ENCODE measurements at regions not wholly inside any gene's neighbourhood (a gene's known extent, or its start where the extent isn't known, plus 50 kb on each side); places are given as distances from the start of the nearest gene placed in this dataset.

DNA sequence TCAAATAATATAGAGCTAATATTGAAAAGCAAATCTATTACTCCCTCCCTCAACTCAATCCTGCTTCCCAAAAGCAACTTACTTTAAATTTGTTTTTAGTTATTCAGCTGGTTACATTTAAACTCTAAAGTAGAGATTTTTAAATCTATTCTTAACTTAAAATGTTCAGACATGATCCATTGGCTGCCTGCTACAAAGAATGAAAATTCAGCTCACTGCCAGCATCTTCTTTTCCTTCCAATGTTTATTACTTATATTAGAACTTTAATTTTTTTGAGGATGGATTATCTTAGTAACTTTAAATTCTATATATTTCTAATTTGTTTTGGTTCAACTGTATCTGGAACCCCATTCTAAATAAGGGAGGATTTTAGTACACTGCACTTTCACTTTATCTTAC is 163.2 kb downstream of the TMEM167A start:
- no peak overlapping the region for H3K27ac ChIP-seq (ENCODE audit: low read depth, low read length)
- H3K36me3 ChIP-seq (ENCODE audit: control insufficient read depth in 1 of 2, insufficient read depth in 2 of 2, low read length in 2 of 2), result peaks cover 0 to 50% of the 10 kb centered on the region in 2 experiments; a peak in 2 of 4 replicates
- no peaks in the 10 kb centered on the region for H3K9me2 ChIP-seq (ENCODE audit: insufficient read depth)
- no peak overlapping the region for H3K4me3 ChIP-seq (replicated peaks in 1 of 2; ENCODE audit: low read depth in 1 of 2, low read length in 2 of 2)
- BruUV-seq (replicated peaks), result no TSS peak
- no peak overlapping the region for H2AFZ ChIP-seq (ENCODE audit: low read depth, low read length, poor library complexity, severe bottlenecking)
- H4K20me1 ChIP-seq (ENCODE audit: insufficient read depth), result no peaks in the 10 kb centered on the region
- intact Hi-C loops (cut with micrococcal nuclease), result loop anchor here (10.0 kb wide), 2 partner anchors 269 to 559 kb away; no protein-coding TSS in a partner anchor
- H3K9ac ChIP-seq (ENCODE audit: low read length), result no peak overlapping the region
- DNase-seq (ENCODE audit: low read depth, low spot score) (no peak), ATAC-seq (no peak)
- ChIA-PET CTCF (no interaction called here), RAD21 (ENCODE audit: low non-redundant PET in 1 of 2, low total read pairs in 2 of 2, uncharacterized antibody in 2 of 2, unreplicated experiment in 2 of 2) (no interaction called here), POLR2A (no interaction called here)
- H3K4me2 ChIP-seq (ENCODE audit: low read length), result no peak overlapping the region
- H3K4me1 ChIP-seq (ENCODE audit: control insufficient read depth in 1 of 2, insufficient read depth in 2 of 2, low read length in 2 of 2), result peaks cover 5 to 10% of the 10 kb centered on the region in 2 experiments; a peak in 3 of 4 replicates
- H3K9me3 ChIP-seq (ENCODE audit: control insufficient read depth in 1 of 2, insufficient read depth in 1 of 2, low read depth in 1 of 2, low read length in 2 of 2), result peaks cover 0 to 23% of the 10 kb centered on the region in 2 experiments; a peak in 1 of 4 replicates
- H3K79me2 ChIP-seq (ENCODE audit: insufficient read depth, low read length), result peaks cover 10% of the 10 kb centered on the region; the same call in 1 of the 2 replicates
- no peaks in the 10 kb centered on the region for H3K27me3 ChIP-seq (ENCODE audit: insufficient read depth, low read length)
- TF ChIP-seq TCF7L2 (IDR thresholded peaks at IDR 0.05; ENCODE audit: borderline replicate concordance, extremely low read depth, insufficient read depth, insufficient read length) (no peak), ELF1 (IDR thresholded peaks at IDR 0.05; ENCODE audit: borderline replicate concordance, low read depth) (no peak), ZNF274 (IDR thresholded peaks at IDR 0.05; ENCODE audit: low read depth, low read length) (no peak), YY1 (IDR thresholded peaks at IDR 0.05; ENCODE audit: extremely low read depth, insufficient replicate concordance, low read depth, low read length) (no peak), JUND (IDR thresholded peaks at IDR 0.05) (no peak), EZH2phosphoT487 (IDR thresholded peaks at IDR 0.05; ENCODE audit: borderline replicate concordance) (no peak), FOSL1 (IDR thresholded peaks at IDR 0.05; ENCODE audit: low read depth) (no peak), RAD21 (IDR thresholded peaks at IDR 0.05; ENCODE audit: low read depth) (no peak), SIN3A (IDR thresholded peaks at IDR 0.05; ENCODE audit: low read depth) (no peak), POLR2A (IDR thresholded peaks at IDR 0.05; ENCODE audit: borderline replicate concordance, extremely low read depth, insufficient read depth, insufficient read length) (no peak), POLR2AphosphoS5 (IDR thresholded peaks at IDR 0.05; ENCODE audit: low read depth, low read length) (no peak; the same call in 1 of the 2 replicates)
- TF ChIP-seq, protein P1, sequence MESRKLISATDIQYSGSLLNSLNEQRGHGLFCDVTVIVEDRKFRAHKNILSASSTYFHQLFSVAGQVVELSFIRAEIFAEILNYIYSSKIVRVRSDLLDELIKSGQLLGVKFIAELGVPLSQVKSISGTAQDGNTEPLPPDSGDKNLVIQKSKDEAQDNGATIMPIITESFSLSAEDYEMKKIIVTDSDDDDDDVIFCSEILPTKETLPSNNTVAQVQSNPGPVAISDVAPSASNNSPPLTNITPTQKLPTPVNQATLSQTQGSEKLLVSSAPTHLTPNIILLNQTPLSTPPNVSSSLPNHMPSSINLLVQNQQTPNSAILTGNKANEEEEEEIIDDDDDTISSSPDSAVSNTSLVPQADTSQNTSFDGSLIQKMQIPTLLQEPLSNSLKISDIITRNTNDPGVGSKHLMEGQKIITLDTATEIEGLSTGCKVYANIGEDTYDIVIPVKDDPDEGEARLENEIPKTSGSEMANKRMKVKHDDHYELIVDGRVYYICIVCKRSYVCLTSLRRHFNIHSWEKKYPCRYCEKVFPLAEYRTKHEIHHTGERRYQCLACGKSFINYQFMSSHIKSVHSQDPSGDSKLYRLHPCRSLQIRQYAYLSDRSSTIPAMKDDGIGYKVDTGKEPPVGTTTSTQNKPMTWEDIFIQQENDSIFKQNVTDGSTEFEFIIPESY (IDR thresholded peaks at IDR 0.05; ENCODE audit: extremely low read depth, insufficient replicate concordance, low read length), result no peak
- TF ChIP-seq, protein P2, sequence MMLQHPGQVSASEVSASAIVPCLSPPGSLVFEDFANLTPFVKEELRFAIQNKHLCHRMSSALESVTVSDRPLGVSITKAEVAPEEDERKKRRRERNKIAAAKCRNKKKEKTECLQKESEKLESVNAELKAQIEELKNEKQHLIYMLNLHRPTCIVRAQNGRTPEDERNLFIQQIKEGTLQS (IDR thresholded peaks at IDR 0.05), result no peak
- TF ChIP-seq, protein P3, sequence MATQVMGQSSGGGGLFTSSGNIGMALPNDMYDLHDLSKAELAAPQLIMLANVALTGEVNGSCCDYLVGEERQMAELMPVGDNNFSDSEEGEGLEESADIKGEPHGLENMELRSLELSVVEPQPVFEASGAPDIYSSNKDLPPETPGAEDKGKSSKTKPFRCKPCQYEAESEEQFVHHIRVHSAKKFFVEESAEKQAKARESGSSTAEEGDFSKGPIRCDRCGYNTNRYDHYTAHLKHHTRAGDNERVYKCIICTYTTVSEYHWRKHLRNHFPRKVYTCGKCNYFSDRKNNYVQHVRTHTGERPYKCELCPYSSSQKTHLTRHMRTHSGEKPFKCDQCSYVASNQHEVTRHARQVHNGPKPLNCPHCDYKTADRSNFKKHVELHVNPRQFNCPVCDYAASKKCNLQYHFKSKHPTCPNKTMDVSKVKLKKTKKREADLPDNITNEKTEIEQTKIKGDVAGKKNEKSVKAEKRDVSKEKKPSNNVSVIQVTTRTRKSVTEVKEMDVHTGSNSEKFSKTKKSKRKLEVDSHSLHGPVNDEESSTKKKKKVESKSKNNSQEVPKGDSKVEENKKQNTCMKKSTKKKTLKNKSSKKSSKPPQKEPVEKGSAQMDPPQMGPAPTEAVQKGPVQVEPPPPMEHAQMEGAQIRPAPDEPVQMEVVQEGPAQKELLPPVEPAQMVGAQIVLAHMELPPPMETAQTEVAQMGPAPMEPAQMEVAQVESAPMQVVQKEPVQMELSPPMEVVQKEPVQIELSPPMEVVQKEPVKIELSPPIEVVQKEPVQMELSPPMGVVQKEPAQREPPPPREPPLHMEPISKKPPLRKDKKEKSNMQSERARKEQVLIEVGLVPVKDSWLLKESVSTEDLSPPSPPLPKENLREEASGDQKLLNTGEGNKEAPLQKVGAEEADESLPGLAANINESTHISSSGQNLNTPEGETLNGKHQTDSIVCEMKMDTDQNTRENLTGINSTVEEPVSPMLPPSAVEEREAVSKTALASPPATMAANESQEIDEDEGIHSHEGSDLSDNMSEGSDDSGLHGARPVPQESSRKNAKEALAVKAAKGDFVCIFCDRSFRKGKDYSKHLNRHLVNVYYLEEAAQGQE (IDR thresholded peaks at IDR 0.05; ENCODE audit: low read depth), result no peak
- TF ChIP-seq, protein P4, sequence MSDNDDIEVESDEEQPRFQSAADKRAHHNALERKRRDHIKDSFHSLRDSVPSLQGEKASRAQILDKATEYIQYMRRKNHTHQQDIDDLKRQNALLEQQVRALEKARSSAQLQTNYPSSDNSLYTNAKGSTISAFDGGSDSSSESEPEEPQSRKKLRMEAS (IDR thresholded peaks at IDR 0.05), result no peak
